Retina (tissue), 1 donor: ENCODE measurements at regions not wholly inside any gene's neighbourhood (a gene's known extent, or its start where the extent isn't known, plus 50 kb on each side); places are given as distances from the start of the nearest gene placed in this dataset.
"Not testable (repeated sequence)": the region's sequence is repeated elsewhere in the genome, so short reads cannot be mapped to it uniquely, and the experiment has no call there.

Experiments
- DNase-seq: peaks from one replicate; pipeline ENCODE4 v3.0.0-alpha.2; 2016

- DNase-seq: peak; percentile 77
Measured at GRCh38 chr15:70387081-70387480, 289.4 kb upstream of the TLE3 start.

DNA sequence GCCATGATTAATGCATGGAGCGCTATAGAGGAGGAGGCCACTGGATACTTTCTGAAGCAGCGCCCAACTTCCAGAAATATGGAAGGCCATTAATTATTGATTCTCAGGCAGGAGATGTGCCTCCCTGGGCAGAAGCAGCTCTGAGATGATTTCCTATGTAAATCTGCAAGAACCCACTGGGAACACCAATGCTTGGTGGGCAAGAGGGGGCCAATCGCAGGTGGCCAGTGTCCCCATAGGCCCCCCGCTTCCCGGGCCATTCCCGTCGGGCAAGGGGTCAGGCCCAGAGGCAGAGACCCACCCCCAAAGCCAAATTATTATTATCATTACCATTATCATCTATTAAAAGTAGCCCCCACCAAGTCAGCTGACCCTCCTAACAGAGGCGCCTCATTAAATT, 288.0 kb upstream of the TLE3 start:
- no peak for DNase-seq

DNA sequence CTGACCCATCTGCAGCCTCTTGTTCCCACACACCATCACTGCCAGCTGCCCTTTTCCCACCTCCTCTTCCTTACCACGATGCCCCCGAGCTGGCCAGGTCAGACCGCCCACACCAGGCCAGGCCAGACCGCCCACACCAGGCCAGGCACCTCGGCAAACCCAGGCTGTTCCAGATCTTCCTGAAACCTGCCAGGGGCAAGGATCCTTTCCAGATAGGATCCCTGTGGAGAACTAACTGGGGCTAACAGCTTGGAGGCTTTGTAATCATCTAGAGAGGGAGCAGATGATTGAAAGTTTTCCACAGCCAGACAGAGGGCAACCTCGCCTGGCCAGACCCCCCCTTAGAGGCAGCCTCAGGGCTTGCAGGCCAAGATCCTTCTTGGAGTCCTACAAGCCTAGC, 287.3 kb upstream of the TLE3 start:
- DNase-seq: peak; percentile 49

GRCh38 chr15:70383856-70384255, 286.1 kb upstream of the TLE3 start:
- DNase-seq: no peak

- DNase-seq: no peak
Measured at GRCh38 chr15:70382762-70383458, 285.2 kb upstream of the TLE3 start.

DNA sequence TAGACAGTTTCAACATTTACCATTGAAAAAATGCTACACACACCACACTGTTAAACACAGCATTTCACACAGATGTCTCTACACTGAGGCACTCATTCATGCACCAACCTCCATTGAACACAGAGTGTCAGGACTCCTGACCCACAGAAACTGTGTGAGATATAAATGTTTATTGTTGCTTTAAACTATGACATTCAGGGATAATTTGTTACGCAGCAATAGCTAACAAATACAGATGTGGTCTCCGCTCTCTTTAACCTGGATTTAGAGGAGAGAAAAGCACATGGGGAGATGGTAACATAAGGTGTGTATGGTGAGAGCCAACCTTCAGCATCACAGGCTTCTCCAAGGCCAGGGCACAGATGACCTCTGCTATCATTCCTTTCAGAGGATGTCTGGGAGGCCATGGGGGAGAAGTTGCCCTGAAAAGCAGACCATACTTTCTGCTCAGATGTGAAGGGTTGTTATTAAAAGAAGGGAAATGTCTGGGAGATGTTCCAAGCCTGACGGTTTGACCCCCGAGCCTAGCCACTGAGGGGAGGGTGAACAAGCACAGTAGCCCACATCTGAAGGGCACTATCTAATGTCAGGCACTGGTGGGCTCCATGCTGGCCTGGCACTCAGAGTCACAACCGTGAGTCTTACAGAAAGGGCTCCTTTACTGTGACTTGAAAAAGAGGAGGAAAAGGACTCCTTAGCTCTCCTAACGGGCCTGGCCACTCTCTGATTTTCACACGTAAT, 284.5 kb upstream of the TLE3 start:
- DNase-seq: no peak

DNA sequence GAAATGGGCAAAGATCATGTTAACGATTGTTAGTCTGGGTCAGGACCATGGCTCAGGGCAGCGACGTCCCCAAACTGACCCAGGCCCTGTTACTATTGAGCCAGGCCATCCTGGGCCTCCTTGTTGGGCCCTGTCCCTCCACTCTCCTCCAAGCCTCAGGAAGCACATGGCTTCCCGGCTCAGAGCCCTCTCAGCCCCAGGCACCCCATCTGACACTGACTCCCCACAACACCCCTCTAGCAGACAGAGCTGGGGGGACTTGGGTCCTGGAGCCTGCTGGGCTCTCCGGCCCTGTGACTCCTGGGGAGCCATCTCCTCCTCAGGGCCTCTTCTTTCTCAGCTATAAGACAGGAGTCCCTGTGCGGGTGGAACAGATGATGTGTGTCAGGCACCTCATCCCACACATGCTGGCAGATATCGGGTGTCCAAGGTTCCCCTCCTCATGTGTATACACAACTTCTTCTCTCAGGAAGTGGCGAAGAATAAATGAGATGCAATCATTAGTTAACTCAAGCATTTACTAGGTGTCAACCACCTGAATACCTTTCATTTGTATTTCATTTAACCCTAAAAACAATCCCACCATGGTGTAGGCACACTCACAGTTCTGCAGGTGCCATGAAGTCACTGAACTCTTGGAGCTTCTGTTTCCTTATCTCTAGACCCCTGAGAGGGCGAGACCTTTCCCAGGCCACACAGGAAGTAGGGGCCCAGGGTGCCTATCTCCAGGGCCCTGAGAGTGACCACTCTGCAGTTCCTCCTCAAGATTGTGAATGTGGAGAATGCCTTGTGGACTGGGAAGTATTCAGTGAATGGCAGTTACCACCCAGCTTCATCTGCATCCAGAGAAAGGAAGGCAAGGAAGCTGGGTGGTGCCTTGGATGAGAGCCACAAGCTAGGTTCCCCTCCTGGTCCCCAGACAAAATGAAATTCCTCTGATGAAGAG, 282.5 kb upstream of the TLE3 start:
- no peak for DNase-seq

DNA sequence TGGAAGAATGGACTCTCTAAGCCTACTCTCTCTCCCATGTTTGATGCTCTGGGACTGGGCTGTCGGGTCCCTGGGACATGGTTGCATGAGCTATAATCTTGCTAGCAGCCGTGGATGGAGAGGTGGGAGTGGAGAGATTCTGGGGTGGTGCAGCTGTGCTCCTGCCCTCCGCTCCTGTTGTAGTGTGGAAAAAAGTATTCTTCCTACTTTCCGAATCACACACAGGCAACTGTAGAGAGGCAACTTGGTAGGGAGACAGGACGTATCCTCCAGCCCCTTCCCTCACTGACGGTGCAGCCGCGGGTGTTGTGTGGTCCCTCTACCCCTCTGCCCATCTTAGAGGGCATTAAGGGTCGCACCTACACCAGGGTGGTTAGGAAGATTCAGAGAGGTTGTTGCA, 281.4 kb upstream of the TLE3 start:
- no peak for DNase-seq

GRCh38 chr15:70378126-70379031, 280.7 kb upstream of the TLE3 start:
- DNase-seq: no peak

GRCh38 chr15:70376929-70377691, 279.4 kb upstream of the TLE3 start:
- DNase-seq: peak; percentile 82

- DNase-seq: peak; percentile 56
Measured at GRCh38 chr15:70376031-70376928, 278.6 kb upstream of the TLE3 start.

- no peak for DNase-seq
Measured at GRCh38 chr15:70375586-70375985, 277.9 kb upstream of the TLE3 start.

- no peak for DNase-seq
Measured at GRCh38 chr15:70375006-70375431, 277.3 kb upstream of the TLE3 start.

- DNase-seq: no peak
Measured at GRCh38 chr15:70374096-70374495, 276.4 kb upstream of the TLE3 start.

GRCh38 chr15:70373439-70373838, 275.7 kb upstream of the TLE3 start:
- DNase-seq: not testable (repeated sequence)

DNA sequence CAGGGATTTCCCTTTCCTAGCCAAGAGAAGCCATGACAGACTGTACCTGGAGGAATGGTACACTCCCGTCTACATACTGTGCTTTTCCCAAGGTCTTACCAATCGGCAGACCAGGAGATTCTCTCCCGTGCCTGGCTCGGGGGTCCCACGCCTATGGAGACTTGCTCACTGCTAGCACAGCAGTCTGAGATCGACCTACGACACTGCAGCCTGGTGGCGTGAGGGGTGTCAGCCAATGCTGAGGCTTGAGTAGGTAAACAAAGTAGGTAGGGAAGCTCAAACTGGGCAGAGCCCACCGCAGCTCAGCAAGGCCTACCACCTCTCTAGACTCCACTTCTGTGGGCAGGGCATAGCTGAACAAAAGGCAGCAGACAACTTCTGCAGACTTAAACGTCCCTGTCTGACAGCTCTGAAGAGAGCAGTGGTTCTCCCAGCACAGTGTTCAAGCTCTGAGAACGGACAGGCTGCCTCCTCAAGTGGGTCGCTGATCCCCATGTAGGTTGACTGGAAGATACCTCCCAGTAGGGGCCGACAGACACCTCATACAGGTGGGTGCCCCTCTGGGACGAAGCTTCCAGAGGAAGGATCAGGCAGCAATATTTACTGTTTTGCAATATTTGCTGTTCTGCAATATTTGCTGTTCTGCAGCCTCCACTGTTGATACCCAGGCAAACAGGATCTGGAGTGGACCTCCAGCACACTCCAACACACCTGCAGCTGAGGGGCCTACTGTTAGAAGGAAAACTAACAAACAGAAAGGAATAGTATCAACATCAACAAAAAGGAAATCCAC, 270.4 kb upstream of the TLE3 start:
- peak; percentile 0 for DNase-seq

GRCh38 chr15:70364023-70364422, 266.3 kb upstream of the TLE3 start:
- not testable (repeated sequence) for DNase-seq

DNA sequence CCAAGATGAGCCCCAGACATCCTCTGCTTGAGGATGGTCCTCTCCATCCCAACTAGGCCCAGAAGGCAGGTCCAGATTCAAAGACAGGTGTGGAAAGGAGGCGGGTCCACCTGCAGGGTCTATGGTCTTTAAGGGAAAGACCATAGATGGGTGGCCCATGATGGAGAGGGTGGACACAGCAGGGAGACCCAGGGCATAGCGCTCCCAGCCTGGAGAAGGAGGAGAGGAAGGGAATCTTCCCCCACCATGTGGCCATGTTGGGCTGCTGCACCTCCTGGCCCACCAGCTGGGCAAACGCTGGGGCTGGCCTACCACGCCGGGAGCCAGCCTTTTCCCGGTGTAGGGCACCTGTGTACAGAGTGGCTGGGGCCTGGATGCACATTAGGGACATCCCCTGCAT, 265.2 kb upstream of the TLE3 start:
- peak; percentile 78 for DNase-seq

GRCh38 chr15:70362350-70362749, 264.6 kb upstream of the TLE3 start:
- DNase-seq: peak; percentile 59

GRCh38 chr15:70361891-70362290, 264.2 kb upstream of the TLE3 start:
- DNase-seq: no peak
